ENCODE measurements at regions not wholly inside any gene's neighbourhood (a gene's known extent, or its start where the extent isn't known, plus 50 kb on each side); places are given as distances from the start of the nearest gene placed in this dataset.

DNA sequence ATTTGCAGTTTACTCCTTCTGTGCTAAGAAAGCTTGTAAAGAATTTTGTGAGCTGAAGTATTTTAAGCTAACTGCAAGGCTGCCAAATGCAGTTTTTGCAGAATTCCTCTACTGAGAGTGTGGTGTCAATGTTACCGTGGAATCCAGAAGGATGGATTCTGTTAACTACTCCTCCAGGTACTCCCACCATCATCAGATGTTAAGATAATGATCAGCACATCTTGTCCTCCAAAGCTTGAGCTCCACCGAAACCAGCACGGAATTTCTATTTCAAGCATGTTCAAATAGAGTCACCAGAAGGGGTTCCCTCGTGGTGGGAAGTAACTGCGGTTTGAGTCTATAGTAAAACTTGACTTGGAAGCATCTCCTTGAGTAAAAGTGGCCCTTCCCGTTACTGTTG lies 64.3 kb upstream of the CDKN3 start:
- no peaks in the 10 kb centered on the region for H3K9me3 Mint-ChIP-seq
- no peak for DNase-seq (ENCODE audit: low spot score)
- no peak overlapping the region for H3K27ac Mint-ChIP-seq
- H3K4me3 Mint-ChIP-seq (ENCODE audit: low read depth), result no peak overlapping the region
- peaks cover 25% of the 10 kb centered on the region for H3K27me3 Mint-ChIP-seq (ENCODE audit: low read depth)
- no peaks in the 10 kb centered on the region for H3K4me1 Mint-ChIP-seq (ENCODE audit: low read depth)
- intact Hi-C loops (cut with micrococcal nuclease), result loop anchor here (10.0 kb wide), 1 partner anchor 898 kb away; no protein-coding TSS in a partner anchor
- no peaks in the 10 kb centered on the region for H3K36me3 Mint-ChIP-seq (ENCODE audit: low read depth)

DNA sequence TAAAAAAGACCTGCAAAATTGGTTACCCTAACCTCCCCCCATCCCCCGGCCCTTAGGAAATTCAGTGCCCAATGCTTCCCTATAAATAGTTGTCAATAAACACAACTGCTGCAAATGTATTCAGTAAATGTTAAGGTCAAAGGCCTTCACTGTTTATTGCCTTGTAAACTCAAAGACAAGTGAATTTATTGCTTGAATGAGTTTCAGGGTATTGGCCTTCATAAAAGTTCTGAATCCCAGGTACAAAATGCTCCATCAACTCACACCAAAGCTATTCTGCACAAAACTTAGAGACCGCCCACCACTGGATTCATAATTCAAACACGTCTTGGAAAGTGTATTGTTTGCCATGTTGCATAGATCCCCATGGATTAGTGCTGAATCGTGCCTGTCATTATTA lies 63.3 kb upstream of the CDKN3 start:
- no peak for DNase-seq (ENCODE audit: low spot score)
- Mint-ChIP-seq H3K4me3 (ENCODE audit: low read depth) (no peak overlapping the region), H3K27ac (no peak overlapping the region), H3K36me3 (ENCODE audit: low read depth) (no peaks in the 10 kb centered on the region), H3K27me3 (ENCODE audit: low read depth) (peaks cover 28% of the 10 kb centered on the region), H3K4me1 (ENCODE audit: low read depth) (no peaks in the 10 kb centered on the region), H3K9me3 (no peaks in the 10 kb centered on the region)
- intact Hi-C loops (cut with micrococcal nuclease), result loop anchor here (10.0 kb wide), 1 partner anchor 899 kb away; no protein-coding TSS in a partner anchor

DNA sequence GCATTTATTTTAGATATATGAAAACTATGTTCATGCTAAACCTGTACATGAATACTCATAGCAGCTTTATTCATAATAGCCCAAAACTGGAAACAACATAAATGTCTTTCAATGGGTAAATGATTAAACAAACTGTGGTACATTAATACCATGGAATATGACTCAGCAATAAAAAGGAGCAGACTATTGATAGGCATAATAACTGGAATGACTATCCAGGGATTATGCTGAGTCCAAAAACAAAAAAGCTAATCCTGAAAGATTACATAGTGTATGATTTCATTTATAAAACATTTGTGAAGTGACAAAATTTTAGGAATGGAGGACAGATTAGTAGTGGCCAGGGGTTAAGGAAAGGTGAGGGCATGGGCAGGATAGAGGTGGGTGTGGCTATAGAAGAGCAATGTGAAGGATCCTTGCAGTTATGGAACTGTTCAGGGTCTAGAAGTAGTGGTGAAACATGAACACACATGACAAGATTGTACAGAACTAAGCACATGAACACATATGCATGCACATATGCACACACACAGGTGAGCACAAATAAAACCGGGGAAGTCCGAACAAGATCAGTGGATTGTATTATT lies 61.1 kb upstream of the CDKN3 start:
- Mint-ChIP-seq H3K27ac (no peak overlapping the region), H3K4me3 (ENCODE audit: low read depth) (no peak overlapping the region), H3K9me3 (no peaks in the 10 kb centered on the region), H3K27me3 (ENCODE audit: low read depth) (peaks cover 28% of the 10 kb centered on the region), H3K4me1 (ENCODE audit: low read depth) (no peaks in the 10 kb centered on the region), H3K36me3 (ENCODE audit: low read depth) (no peaks in the 10 kb centered on the region)
- DNase-seq (ENCODE audit: low spot score), result no peak
- intact Hi-C loops (cut with micrococcal nuclease), result loop anchor here (10.0 kb wide), 1 partner anchor 901 kb away; no protein-coding TSS in a partner anchor

DNA sequence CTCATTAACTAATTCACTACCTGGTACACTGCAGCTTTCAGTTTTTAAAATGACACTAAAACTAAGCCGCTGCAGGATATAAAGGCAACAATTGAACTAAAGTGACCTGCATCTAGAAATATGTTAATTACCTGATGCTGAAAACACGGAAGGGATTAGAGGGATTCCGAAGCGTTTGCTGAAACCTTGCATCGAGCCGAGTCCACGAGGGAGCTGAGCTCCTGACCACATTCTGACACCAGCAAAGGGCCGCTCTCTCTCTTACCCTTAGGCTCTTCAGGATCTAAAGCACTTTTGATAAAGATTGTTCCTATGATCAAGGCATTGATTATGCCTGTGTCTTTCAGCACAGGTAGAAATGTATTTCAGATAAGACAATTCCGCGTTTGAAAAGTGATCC lies 59.5 kb upstream of the CDKN3 start:
- no peaks in the 10 kb centered on the region for H3K36me3 Mint-ChIP-seq (ENCODE audit: low read depth)
- no peak overlapping the region for H3K4me3 Mint-ChIP-seq (ENCODE audit: low read depth)
- no peak overlapping the region for H3K27ac Mint-ChIP-seq
- peaks cover 24% of the 10 kb centered on the region for H3K27me3 Mint-ChIP-seq (ENCODE audit: low read depth)
- H3K9me3 Mint-ChIP-seq, result no peaks in the 10 kb centered on the region
- intact Hi-C loops (cut with micrococcal nuclease), result loop anchor here (10.0 kb wide), 1 partner anchor 903 kb away; no protein-coding TSS in a partner anchor
- H3K4me1 Mint-ChIP-seq (ENCODE audit: low read depth), result no peaks in the 10 kb centered on the region
- no peak for DNase-seq (ENCODE audit: low spot score)

DNA sequence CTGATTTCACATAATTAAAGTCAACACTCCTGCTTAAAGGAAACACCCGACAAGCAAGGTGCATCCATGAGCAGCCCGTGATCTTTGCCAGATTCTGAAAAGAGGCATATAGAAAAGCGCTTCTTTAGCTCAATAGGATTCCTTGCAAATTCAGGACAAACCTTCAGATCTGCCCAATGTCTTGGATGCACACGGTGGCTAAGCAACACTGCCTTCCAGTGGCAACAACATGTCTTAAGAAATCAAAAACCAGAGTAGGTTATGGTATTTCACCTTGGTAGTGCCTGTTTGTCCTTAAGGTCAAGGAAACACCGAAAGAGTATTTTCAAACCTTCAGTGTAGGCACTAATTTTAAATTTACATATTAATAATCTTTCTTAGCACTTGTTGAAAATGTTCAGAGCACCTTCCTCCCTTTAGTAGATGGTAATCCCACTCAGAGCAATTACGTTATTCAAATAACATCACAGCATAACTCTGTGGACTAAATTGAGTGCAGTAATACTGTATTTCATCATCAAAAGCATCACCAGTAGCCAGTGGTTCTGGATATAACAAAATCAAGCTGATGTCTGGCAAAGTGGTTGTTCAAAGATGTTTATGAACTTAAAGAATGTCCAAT lies 58.0 kb upstream of the CDKN3 start:
- Mint-ChIP-seq H3K4me1 (ENCODE audit: low read depth) (no peaks in the 10 kb centered on the region), H3K27ac (no peak overlapping the region), H3K27me3 (ENCODE audit: low read depth) (peaks cover 22% of the 10 kb centered on the region), H3K36me3 (ENCODE audit: low read depth) (no peaks in the 10 kb centered on the region), H3K9me3 (no peaks in the 10 kb centered on the region), H3K4me3 (ENCODE audit: low read depth) (no peak overlapping the region)
- intact Hi-C loops (cut with micrococcal nuclease), result loop anchor here (10.0 kb wide), 1 partner anchor 904 kb away; no protein-coding TSS in a partner anchor
- DNase-seq (ENCODE audit: low spot score), result no peak

GRCh38 chr14:54339771-54340170 lies 57.0 kb upstream of the CDKN3 start:
- no peak for DNase-seq (ENCODE audit: low spot score)
- no peak overlapping the region for H3K4me3 Mint-ChIP-seq (ENCODE audit: low read depth)
- H3K36me3 Mint-ChIP-seq (ENCODE audit: low read depth), result no peaks in the 10 kb centered on the region
- H3K9me3 Mint-ChIP-seq, result no peaks in the 10 kb centered on the region
- H3K4me1 Mint-ChIP-seq (ENCODE audit: low read depth), result no peaks in the 10 kb centered on the region
- H3K27ac Mint-ChIP-seq, result no peak overlapping the region
- intact Hi-C loops (cut with micrococcal nuclease), result loop anchor here (10.0 kb wide), 2 partner anchors 165 to 905 kb away; no protein-coding TSS in a partner anchor
- peaks cover 22% of the 10 kb centered on the region for H3K27me3 Mint-ChIP-seq (ENCODE audit: low read depth)

DNA sequence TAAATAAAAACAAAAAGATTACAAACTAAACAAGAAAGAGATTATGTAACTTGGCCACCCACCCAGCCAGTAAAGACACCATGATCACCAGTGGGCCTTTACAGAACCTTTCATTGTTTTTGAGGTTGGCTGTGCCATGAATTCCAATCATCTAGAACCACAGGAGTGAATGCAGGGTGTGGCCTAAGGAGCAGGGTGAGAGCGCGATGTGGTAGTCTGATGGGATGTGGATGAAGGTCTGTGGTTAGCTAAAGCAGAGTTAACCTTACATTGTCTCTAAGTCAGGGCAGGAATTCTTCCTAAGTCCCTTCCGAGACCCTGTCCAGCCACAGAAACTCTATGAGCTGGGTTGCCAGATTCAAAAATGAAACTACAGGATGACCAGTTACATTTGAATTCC lies 54.0 kb upstream of the CDKN3 start:
- no peak overlapping the region for H3K27ac Mint-ChIP-seq
- no peaks in the 10 kb centered on the region for H3K9me3 Mint-ChIP-seq
- intact Hi-C loops (cut with micrococcal nuclease), result loop anchor here (10.0 kb wide), 1 partner anchor 168 kb away; no protein-coding TSS in a partner anchor
- peaks cover 14% of the 10 kb centered on the region for H3K27me3 Mint-ChIP-seq (ENCODE audit: low read depth)
- no peaks in the 10 kb centered on the region for H3K36me3 Mint-ChIP-seq (ENCODE audit: low read depth)
- no peak for DNase-seq (ENCODE audit: low spot score)
- no peaks in the 10 kb centered on the region for H3K4me1 Mint-ChIP-seq (ENCODE audit: low read depth)
- no peak overlapping the region for H3K4me3 Mint-ChIP-seq (ENCODE audit: low read depth)

GRCh38 chr14:54343272-54344121 lies 53.3 kb upstream of the CDKN3 start:
- H3K27ac Mint-ChIP-seq, result no peak overlapping the region
- no peaks in the 10 kb centered on the region for H3K4me1 Mint-ChIP-seq (ENCODE audit: low read depth)
- H3K36me3 Mint-ChIP-seq (ENCODE audit: low read depth), result no peaks in the 10 kb centered on the region
- no peak for DNase-seq (ENCODE audit: low spot score)
- H3K4me3 Mint-ChIP-seq (ENCODE audit: low read depth), result no peak overlapping the region
- H3K9me3 Mint-ChIP-seq, result no peaks in the 10 kb centered on the region
- H3K27me3 Mint-ChIP-seq (ENCODE audit: low read depth), result peaks cover 9% of the 10 kb centered on the region
- intact Hi-C loops (cut with micrococcal nuclease), result loop anchor here (10.0 kb wide), 1 partner anchor 169 kb away; no protein-coding TSS in a partner anchor

- Mint-ChIP-seq H3K4me1 (ENCODE audit: low read depth) (no peaks in the 10 kb centered on the region), H3K27ac (no peak overlapping the region), H3K4me3 (ENCODE audit: low read depth) (no peak overlapping the region), H3K9me3 (no peaks in the 10 kb centered on the region), H3K36me3 (ENCODE audit: low read depth) (no peaks in the 10 kb centered on the region), H3K27me3 (ENCODE audit: low read depth) (peaks cover 12% of the 10 kb centered on the region)
- no peak for DNase-seq (ENCODE audit: low spot score)
- intact Hi-C loops (cut with micrococcal nuclease), result loop anchor here (10.0 kb wide), 1 partner anchor 170 kb away; no protein-coding TSS in a partner anchor
These were observed 52.4 kb upstream of the CDKN3 start for GRCh38 chr14:54344445-54344844.

GRCh38 chr14:54346257-54346656 lies 50.5 kb upstream of the CDKN3 start:
- intact Hi-C loops (cut with micrococcal nuclease), result loop anchor here (10.0 kb wide), 1 partner anchor 171 kb away; no protein-coding TSS in a partner anchor

More at GRCh38 chr14:54346257-54346656, 50.5 kb upstream of the CDKN3 start:
- no peaks in the 10 kb centered on the region for H3K4me1 Mint-ChIP-seq (ENCODE audit: low read depth)
- H3K4me3 Mint-ChIP-seq (ENCODE audit: low read depth), result no peak overlapping the region
- H3K27ac Mint-ChIP-seq, result no peak overlapping the region
- H3K36me3 Mint-ChIP-seq (ENCODE audit: low read depth), result no peaks in the 10 kb centered on the region
- H3K27me3 Mint-ChIP-seq (ENCODE audit: low read depth), result peaks cover 16% of the 10 kb centered on the region
- H3K9me3 Mint-ChIP-seq, result no peaks in the 10 kb centered on the region
- DNase-seq (ENCODE audit: low spot score), result no peak

Measured in activated T-helper 2 cell treated with anti-CD3 and anti-CD28 coated beads, Interferon-gamma antibody, Interleukin-2, Interleukin-4, amounts not matched to agents 10 μg/mL and 5 μg/mL and 100 μg/mL, durations not matched to agents 14 hours and 24 hours and 36 hours (primary cell).